ENCODE measurements at regions not wholly inside any gene's neighbourhood (a gene's known extent, or its start where the extent isn't known, plus 50 kb on each side); places are given as distances from the start of the nearest gene placed in this dataset.

- 87% methylated on average over 6 of the region's 6 CpGs; no CpG with 5 or more reads in 1 of the 2 experiments for WGBS, 2 experiments (ENCODE audit: extremely low coverage in 1 of 2, insufficient coverage in 1 of 2, insufficient read length in 1 of 2, insufficient replicate concordance in 2 of 2, low coverage in 1 of 2, low lambda C conversion rate in 2 of 2, missing lambda C conversion rate in 1 of 2)
- Histone ChIP-seq H3K14ac (ENCODE audit: insufficient read length) (no peak overlapping the region), H3K23me2 (ENCODE audit: low read depth, low read length) (no peaks in the 10 kb centered on the region), H3K27ac (ENCODE audit: low read depth, low read length) (no peak overlapping the region), H3K4ac (replicated peaks; ENCODE audit: insufficient read length, low read depth, low read length) (no peak overlapping the region), H3K23ac (ENCODE audit: insufficient read length) (no peak overlapping the region), H3K27me3 (replicated peaks in 1 of 4; ENCODE audit: control insufficient read depth in 3 of 4, extremely low read depth in 1 of 4, insufficient read depth in 3 of 4, low read length in 3 of 4) (no peaks in the 10 kb centered on the region), H3K4me2 (ENCODE audit: insufficient read depth in 1 of 2, low read depth in 2 of 2, low read length in 2 of 2) (no peak overlapping the region), H2AFZ (ENCODE audit: low read length) (no peak overlapping the region), H2BK120ac (replicated peaks; ENCODE audit: low read depth, low read length) (no peak overlapping the region), H3K56ac (replicated peaks; ENCODE audit: insufficient read length, low read depth, low read length) (no peak overlapping the region), H4K8ac (ENCODE audit: extremely low read depth, insufficient read depth, low read length) (no peak overlapping the region), H4K91ac (replicated peaks; ENCODE audit: insufficient read length, low read length) (no peak overlapping the region), H3K36me3 (ENCODE audit: control insufficient read depth in 2 of 4, insufficient read depth in 4 of 4, low read length in 3 of 4) (no peaks in the 10 kb centered on the region), H3K4me3 (ENCODE audit: extremely low read depth in 1 of 4, insufficient read depth in 2 of 4, low read depth in 3 of 4, low read length in 4 of 4) (no peak overlapping the region), H2BK12ac (ENCODE audit: low read depth, low read length) (no peak overlapping the region; the same call in 1 of the 2 replicates), H2AK5ac (ENCODE audit: low read depth, low read length) (no peak overlapping the region), H4K5ac (ENCODE audit: insufficient read length, low read depth, low read length) (no peak overlapping the region), H2BK15ac (ENCODE audit: low read length) (no peak overlapping the region), H3K79me2 (ENCODE audit: control insufficient read depth in 1 of 2, insufficient read depth in 2 of 2, low read length in 2 of 2) (no peaks in the 10 kb centered on the region), H3K18ac (ENCODE audit: extremely low read depth, low read length) (no peak overlapping the region), H3K4me1 (replicated peaks in 1 of 4; ENCODE audit: control insufficient read depth in 3 of 4, insufficient read depth in 4 of 4, low read length in 3 of 4) (peaks cover 0 to 3% (median 1%) of the 10 kb centered on the region in 4 experiments; a peak in 3 of 7 replicates), H2BK5ac (ENCODE audit: low read depth, low read length) (no peak overlapping the region), H3K9ac (replicated peaks in 1 of 4; ENCODE audit: extremely low read depth in 1 of 4, low read depth in 3 of 4, low read length in 3 of 4) (no peak overlapping the region; a peak in 1 of 7 replicates), H3K79me1 (ENCODE audit: low read depth, low read length) (no peaks in the 10 kb centered on the region), H4K20me1 (replicated peaks in 1 of 2; ENCODE audit: control insufficient read depth in 1 of 2, insufficient read depth in 2 of 2, low read length in 2 of 2) (no peaks in the 10 kb centered on the region), H2BK20ac (ENCODE audit: low read length) (no peak overlapping the region), H3K9me3 (ENCODE audit: insufficient read depth in 2 of 2, low read depth in 1 of 2, low read length in 1 of 2) (no peaks in the 10 kb centered on the region)
- TF ChIP-seq BACH1 (IDR thresholded peaks at IDR 0.05; ENCODE audit: low read length) (no peak), SAP30 (IDR thresholded peaks at IDR 0.05; ENCODE audit: insufficient read depth, insufficient replicate concordance, low read length) (no peak), RXRA (IDR thresholded peaks at IDR 0.05; ENCODE audit: insufficient read depth, low read depth, low read length) (no peak), KDM5A (IDR thresholded peaks at IDR 0.05; ENCODE audit: low read length) (no peak), NANOG (IDR thresholded peaks at IDR 0.05; ENCODE audit: insufficient read depth, low read depth, low read length, poor library complexity, severe bottlenecking) (no peak), SIX5 (IDR thresholded peaks at IDR 0.05; ENCODE audit: low read depth, low read length) (no peak), E2F6 (IDR thresholded peaks at IDR 0.05) (no peak), USF2 (IDR thresholded peaks at IDR 0.05; ENCODE audit: low read length) (no peak)
- CTCF ChIA-PET (ENCODE audit: partially characterized antibody): interaction anchor here (0.7 to 1.0 kb wide), 2 partner anchors 161 to 354 kb away, joined by 4 read pairs; no protein-coding TSS in a partner anchor
- no peak for DNase-seq (ENCODE audit: low read depth in 1 of 2, low spot score in 2 of 2)
- no peak for FAIRE-seq
- POLR2A ChIA-PET (ENCODE audit: partially characterized antibody): no interaction called here
Measured at GRCh38 chr12:115619061-115619460, 658.4 kb downstream of the MED13L start.

All from H1 (cell line).